SK-N-SH (cell line): ENCODE measurements at regions not wholly inside any gene's neighbourhood (a gene's known extent, or its start where the extent isn't known, plus 50 kb on each side); places are given as distances from the start of the nearest gene placed in this dataset.

Experiments used
- CTCF ChIA-PET: fragments of 300-600, 350-600 bp; formaldehyde crosslinking; extraction: SDS; loops from one replicate; lab custom pipeline; 2021; lab: Yijun Ruan, JAX
- POLR2A ChIA-PET: fragments of 350-600 bp; sonication (Branson Sonifier 250); formaldehyde crosslinking; extraction: SDS; loops from one replicate; lab custom pipeline; 2020; ENCODE audit warnings: antibody characterized with exemption, inconsistent platforms; lab: Yijun Ruan, JAX
- DNase-seq: peaks from one replicate; pipeline ENCODE4 v3.0.0; 2012
- H2AFZ ChIP-seq: fragments of 200-600 bp; sonication (generic); 2 replicates; pipeline ENCODE4 v1.8.1; 2016; ENCODE audit warnings: antibody characterized with exemption, mild to moderate bottlenecking, low read depth
- H3F3A ChIP-seq: fragments of 200-600 bp; sonication (generic); replicated peaks from 2 replicates; pipeline ENCODE3; 2016; ENCODE audit warnings: antibody characterized with exemption, mild to moderate bottlenecking; ENCODE audit not compliant: insufficient read depth
- H3K27ac ChIP-seq, 2 experiments: fragments of 200-500 bp in 1 of 2; fragments of 200-600 bp in 1 of 2; sonication (Bioruptor generic) in 1 of 2; sonication (generic), shearing (Covaris generic) in 1 of 2; 2 replicates each; pipeline versions ENCODE4 v1.5.1 to v1.6.1; 2014 to 2016; ENCODE audit warnings: low read depth in 2 of 2, inconsistent platforms in 1 of 2, low read length in 1 of 2, mild to moderate bottlenecking in 1 of 2, mixed read lengths in 1 of 2
- H3K27me3 ChIP-seq: fragments of 200-600 bp; sonication (generic), shearing (Covaris generic); 2 replicates; pipeline ENCODE4 v1.6.1; 2016; ENCODE audit warnings: mixed run types; ENCODE audit not compliant: insufficient read depth
- H3K36me3 ChIP-seq, 2 experiments: fragments of 200-500 bp in 1 of 2; fragments of 200-600 bp in 1 of 2; sonication (Bioruptor generic) in 1 of 2; sonication (generic) in 1 of 2; replicated peaks in 1 of 2; 2 replicates each; pipeline versions ENCODE3 to v1.5.1; 2014 to 2016; ENCODE audit warnings: low read length in 1 of 2, mild to moderate bottlenecking in 1 of 2; ENCODE audit not compliant: insufficient read depth in 2 of 2, control insufficient read depth in 1 of 2
- H3K4me1 ChIP-seq, 2 experiments: fragments of 200-500 bp in 1 of 2; fragments of 200-600 bp in 1 of 2; sonication (Bioruptor generic) in 1 of 2; sonication (generic), shearing (Covaris generic) in 1 of 2; 2 replicates each; pipeline versions ENCODE4 v1.5.1 to v1.6.1; 2014 to 2016; ENCODE audit warnings: low read depth in 1 of 2, low read length in 1 of 2, mixed run types in 1 of 2; ENCODE audit not compliant: insufficient read depth in 2 of 2, control insufficient read depth in 1 of 2
- H3K4me2 ChIP-seq: fragments of 200-600 bp; sonication (generic), shearing (Covaris generic); 2 replicates; pipeline ENCODE4 v1.6.1; 2017; ENCODE audit warnings: mixed run types
- H3K4me3 ChIP-seq, 2 experiments: fragments of 200-500 bp in 1 of 2; fragments of 200-600 bp in 1 of 2; sonication (Bioruptor generic) in 1 of 2; sonication (generic), shearing (Covaris generic) in 1 of 2; 2 replicates each; pipeline versions ENCODE4 v1.5.1 to v1.8.1; 2014 to 2016; ENCODE audit warnings: low read depth in 2 of 2, inconsistent platforms in 1 of 2, low read length in 1 of 2, mild to moderate bottlenecking in 1 of 2, mixed read lengths in 1 of 2, moderate library complexity in 1 of 2
- H3K79me2 ChIP-seq: fragments of 200-600 bp; sonication (generic); 2 replicates; pipeline ENCODE4 v1.8.1; 2017; ENCODE audit warnings: mild to moderate bottlenecking; ENCODE audit not compliant: insufficient read depth
- H3K9ac ChIP-seq: fragments of 200-600 bp; sonication (generic); 2 replicates; pipeline ENCODE4 v1.6.1; 2017; ENCODE audit warnings: mixed run types
- H3K9me2 ChIP-seq: fragments of 200-600 bp; sonication (generic); 2 replicates; pipeline ENCODE4 v1.6.1; 2017; ENCODE audit warnings: mixed run types
- H3K9me3 ChIP-seq: fragments of 200-600 bp; sonication (generic); 2 replicates; pipeline ENCODE4 v1.6.1; 2017; ENCODE audit warnings: mixed run types, mild to moderate bottlenecking, moderate library complexity
- H4K20me1 ChIP-seq: fragments of 200-600 bp; sonication (generic); 2 replicates; pipeline ENCODE4 v1.6.1; 2017; ENCODE audit warnings: mild to moderate bottlenecking, mixed run types; ENCODE audit not compliant: insufficient read depth
- ELF1 ChIP-seq: IDR thresholded peaks from 2 replicates; pipeline ENCODE4 v1.4.0; 2012
- FOSL2 ChIP-seq: IDR thresholded peaks from 2 replicates; pipeline ENCODE4 v1.4.0; 2012; ENCODE audit warnings: low read depth, mild to moderate bottlenecking, moderate library complexity, borderline replicate concordance
- FOXM1 ChIP-seq: IDR thresholded peaks from 2 replicates; pipeline ENCODE4 v1.4.0; 2012; ENCODE audit warnings: low read depth, mild to moderate bottlenecking
- GABPA ChIP-seq: IDR thresholded peaks from 2 replicates; pipeline ENCODE4 v1.4.0; 2012; ENCODE audit warnings: low read depth, mild to moderate bottlenecking
- JUND ChIP-seq: IDR thresholded peaks from 2 replicates; pipeline ENCODE4 v1.4.0; 2012
- MEF2A ChIP-seq: IDR thresholded peaks from 2 replicates; pipeline ENCODE4 v1.4.0; 2012; ENCODE audit warnings: low read depth, borderline replicate concordance
- NFIC ChIP-seq: IDR thresholded peaks from 2 replicates; pipeline ENCODE4 v1.4.0; 2012; ENCODE audit warnings: borderline replicate concordance
- NRF1 ChIP-seq: IDR thresholded peaks from 2 replicates; pipeline ENCODE4 v1.6.1; 2012; ENCODE audit warnings: low read depth, mild to moderate bottlenecking, low read length
- RAD21 ChIP-seq: IDR thresholded peaks from 2 replicates; pipeline ENCODE4 v1.6.1; 2012; ENCODE audit warnings: mild to moderate bottlenecking, low read length
- RCOR1 ChIP-seq: fragments of 150-350 bp; IDR thresholded peaks from 2 replicates; pipeline ENCODE4 v1.6.1; 2017; ENCODE audit warnings: antibody characterized with exemption, low read length
- SMC3 ChIP-seq: IDR thresholded peaks from 2 replicates; pipeline ENCODE4 v1.6.1; 2012; ENCODE audit warnings: low read depth, low read length, improper control_type of control experiment
- TAF1 ChIP-seq: IDR thresholded peaks from 2 replicates; pipeline ENCODE4 v1.6.1; 2012; ENCODE audit warnings: low read depth, mild to moderate bottlenecking, low read length, moderate library complexity, borderline replicate concordance
- USF1 ChIP-seq: IDR thresholded peaks from 2 replicates; pipeline ENCODE4 v1.4.0; 2012; ENCODE audit warnings: low read depth, borderline replicate concordance
- WGBS: methylation state at CpG from one replicate; pipeline ENCODE4 v1.1.6; 2017; ENCODE audit warnings: low lambda C conversion rate; 5-methylcytosine and 5-hydroxymethylcytosine counted together
- TF ChIP-seq, protein P1 (sequence below): IDR thresholded peaks from 2 replicates; pipeline ENCODE4 v1.4.0; 2012; ENCODE audit warnings: low read depth
- TF ChIP-seq, protein P2 (sequence below): fragments of 200-600 bp; sonication (generic); IDR thresholded peaks from 2 replicates; pipeline ENCODE4 v1.6.1; 2017; ENCODE audit warnings: antibody characterized with exemption, mild to moderate bottlenecking, moderate library complexity

DNA sequence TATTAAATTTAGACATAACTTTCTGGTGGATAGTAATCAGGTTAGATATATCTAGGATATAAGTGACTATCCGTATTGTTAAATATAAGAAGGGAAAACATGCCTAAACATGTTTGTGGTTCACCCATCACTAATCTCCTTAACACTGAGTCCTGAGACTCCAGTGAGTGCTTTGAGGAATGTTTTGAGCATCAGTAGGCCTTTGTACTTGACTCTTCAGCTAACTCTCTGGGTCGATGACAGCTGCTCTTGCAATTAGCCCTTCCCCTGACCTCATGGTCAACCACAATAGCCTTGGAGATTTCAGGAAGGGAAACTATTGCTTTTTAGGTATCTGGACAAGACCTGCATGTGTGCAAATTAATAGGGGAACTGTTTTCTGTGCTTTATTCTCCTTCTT lies 716.8 kb downstream of the EPHA4 start (continued):
- no peak for TF ChIP-seq FOXM1
- TF ChIP-seq, protein P1, sequence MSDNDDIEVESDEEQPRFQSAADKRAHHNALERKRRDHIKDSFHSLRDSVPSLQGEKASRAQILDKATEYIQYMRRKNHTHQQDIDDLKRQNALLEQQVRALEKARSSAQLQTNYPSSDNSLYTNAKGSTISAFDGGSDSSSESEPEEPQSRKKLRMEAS, result no peak

DNA sequence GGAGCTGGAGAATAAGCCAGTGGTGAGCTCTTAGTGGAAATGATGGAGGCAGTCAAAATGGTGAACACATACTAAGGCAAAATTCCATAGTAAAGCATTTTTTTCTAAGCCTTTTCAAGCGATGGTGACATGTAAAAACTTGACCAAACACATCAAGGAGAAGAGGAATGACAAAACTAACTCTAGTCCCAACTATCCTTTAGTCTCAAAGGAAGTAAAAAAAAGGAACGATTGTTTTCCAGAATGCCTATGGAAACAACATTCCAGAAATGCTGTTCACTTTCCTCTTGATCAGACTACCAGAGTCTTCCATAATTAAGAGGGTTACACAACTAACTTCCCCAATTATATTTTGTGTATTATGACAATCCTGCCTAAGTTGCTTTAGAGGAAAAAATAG lies 715.6 kb downstream of the EPHA4 start:
- Histone ChIP-seq H3K4me3 (no peak overlapping the region), H3K9me3 (no peaks in the 10 kb centered on the region), H3K27ac (no peak overlapping the region), H3K4me2 (no peak overlapping the region), H2AFZ (no peak overlapping the region), H3K9me2 (no peaks in the 10 kb centered on the region), H3K36me3 (no peaks in the 10 kb centered on the region), H3K79me2 (no peaks in the 10 kb centered on the region), H3K9ac (no peak overlapping the region), H4K20me1 (no peaks in the 10 kb centered on the region), H3K27me3 (no peaks in the 10 kb centered on the region), H3K4me1 (no peaks in the 10 kb centered on the region), H3F3A (no peaks in the 10 kb centered on the region)
- CTCF ChIA-PET, result no interaction called here
- POLR2A ChIA-PET, result no interaction called here
- no peak for DNase-seq
- TF ChIP-seq MEF2A (no peak), TAF1 (no peak), FOXM1 (no peak), FOSL2 (no peak), NFIC (no peak), NRF1 (no peak)
- WGBS, result 0% methylated on average over 2 of the region's 2 CpGs

GRCh38 chr2:220857368-220857767 lies 714.7 kb downstream of the EPHA4 start:
- no peaks in the 10 kb centered on the region for H3F3A ChIP-seq
- H3K4me1 ChIP-seq, result no peaks in the 10 kb centered on the region
- WGBS, result 47% methylated on average over 1 of the region's 1 CpG

More at GRCh38 chr2:220857368-220857767, 714.7 kb downstream of the EPHA4 start:
- DNase-seq, result no peak
- Histone ChIP-seq H4K20me1 (no peaks in the 10 kb centered on the region), H3K9me3 (no peaks in the 10 kb centered on the region), H3K4me3 (no peak overlapping the region), H3K27ac (no peak overlapping the region), H3K9ac (no peak overlapping the region)
- POLR2A ChIA-PET, result no interaction called here
- no peak for TF ChIP-seq RAD21
- TF ChIP-seq TAF1, result no peak
- TF ChIP-seq GABPA, result no peak
- TF ChIP-seq, protein P2, sequence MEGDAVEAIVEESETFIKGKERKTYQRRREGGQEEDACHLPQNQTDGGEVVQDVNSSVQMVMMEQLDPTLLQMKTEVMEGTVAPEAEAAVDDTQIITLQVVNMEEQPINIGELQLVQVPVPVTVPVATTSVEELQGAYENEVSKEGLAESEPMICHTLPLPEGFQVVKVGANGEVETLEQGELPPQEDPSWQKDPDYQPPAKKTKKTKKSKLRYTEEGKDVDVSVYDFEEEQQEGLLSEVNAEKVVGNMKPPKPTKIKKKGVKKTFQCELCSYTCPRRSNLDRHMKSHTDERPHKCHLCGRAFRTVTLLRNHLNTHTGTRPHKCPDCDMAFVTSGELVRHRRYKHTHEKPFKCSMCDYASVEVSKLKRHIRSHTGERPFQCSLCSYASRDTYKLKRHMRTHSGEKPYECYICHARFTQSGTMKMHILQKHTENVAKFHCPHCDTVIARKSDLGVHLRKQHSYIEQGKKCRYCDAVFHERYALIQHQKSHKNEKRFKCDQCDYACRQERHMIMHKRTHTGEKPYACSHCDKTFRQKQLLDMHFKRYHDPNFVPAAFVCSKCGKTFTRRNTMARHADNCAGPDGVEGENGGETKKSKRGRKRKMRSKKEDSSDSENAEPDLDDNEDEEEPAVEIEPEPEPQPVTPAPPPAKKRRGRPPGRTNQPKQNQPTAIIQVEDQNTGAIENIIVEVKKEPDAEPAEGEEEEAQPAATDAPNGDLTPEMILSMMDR, result no peak
- TF ChIP-seq JUND, result no peak
- TF ChIP-seq RCOR1, result no peak
- no peak for TF ChIP-seq ELF1
- TF ChIP-seq MEF2A, result no peak
- TF ChIP-seq FOSL2, result no peak
- TF ChIP-seq FOXM1, result no peak
- no peak for TF ChIP-seq NRF1
- no peak for TF ChIP-seq USF1
- TF ChIP-seq SMC3, result no peak
- TF ChIP-seq, all 33 proteins: peak for 0
- H3K79me2 ChIP-seq, result no peaks in the 10 kb centered on the region
- H3K9me2 ChIP-seq, result no peaks in the 10 kb centered on the region
- no peak overlapping the region for H3K4me2 ChIP-seq
- H3K27me3 ChIP-seq, result no peaks in the 10 kb centered on the region
- CTCF ChIA-PET, result no interaction called here
- H3K36me3 ChIP-seq, result no peaks in the 10 kb centered on the region
- no peak overlapping the region for H2AFZ ChIP-seq
